Body of pancreas (tissue), 4 donors: ENCODE measurements at regions not wholly inside any gene's neighbourhood (a gene's known extent, or its start where the extent isn't known, plus 50 kb on each side); places are given as distances from the start of the nearest gene placed in this dataset.

Source experiments
- POLR2A ChIP-seq, 3 donors: fragments of 450-650 bp; IDR thresholded peaks; one replicate each; pipeline ENCODE4 v1.6.1; 2016; ENCODE audit warnings: antibody characterized with exemption in 3 of 3, mild to moderate bottlenecking in 2 of 3
- TF ChIP-seq, protein P1 (sequence below), 7 experiments: fragments of 450-650 bp in 4 of 7; fragments of 200-600 bp in 3 of 7; sonication (generic) in 3 of 7; IDR thresholded peaks; one replicate each; pipeline ENCODE4 v1.5.1; 2016 to 2019; ENCODE audit warnings: antibody characterized with exemption in 7 of 7

DNA sequence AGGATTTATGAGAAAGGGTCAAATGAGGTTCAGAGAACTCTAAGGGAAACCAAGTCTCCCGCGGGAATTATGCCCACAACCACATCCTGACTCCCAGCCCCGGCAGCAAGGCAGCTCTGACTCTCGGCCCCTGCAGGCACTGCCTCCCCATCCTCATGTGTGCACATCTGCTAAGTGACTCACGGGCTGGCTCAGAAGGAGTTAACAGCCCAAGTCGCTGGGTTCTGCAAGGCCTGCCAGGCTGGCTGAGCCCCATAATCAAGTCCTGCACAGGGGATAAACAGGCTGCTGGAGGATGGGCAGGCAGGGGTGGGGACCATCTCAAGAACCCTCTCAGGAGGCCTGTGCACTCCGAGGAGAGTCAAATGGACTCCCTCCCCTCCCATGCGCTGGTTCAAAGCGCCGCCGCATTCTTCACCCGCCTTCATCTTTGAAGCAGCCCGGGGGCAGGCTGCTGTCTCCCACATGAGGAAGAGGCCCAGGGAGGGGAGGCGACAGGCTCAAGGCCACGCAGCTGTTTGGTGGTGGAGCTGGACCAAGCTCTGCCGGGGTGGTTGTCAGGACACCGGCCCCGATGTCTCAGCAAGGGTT is 344.3 kb downstream of the MATN1 start:
- TF ChIP-seq, protein P1, sequence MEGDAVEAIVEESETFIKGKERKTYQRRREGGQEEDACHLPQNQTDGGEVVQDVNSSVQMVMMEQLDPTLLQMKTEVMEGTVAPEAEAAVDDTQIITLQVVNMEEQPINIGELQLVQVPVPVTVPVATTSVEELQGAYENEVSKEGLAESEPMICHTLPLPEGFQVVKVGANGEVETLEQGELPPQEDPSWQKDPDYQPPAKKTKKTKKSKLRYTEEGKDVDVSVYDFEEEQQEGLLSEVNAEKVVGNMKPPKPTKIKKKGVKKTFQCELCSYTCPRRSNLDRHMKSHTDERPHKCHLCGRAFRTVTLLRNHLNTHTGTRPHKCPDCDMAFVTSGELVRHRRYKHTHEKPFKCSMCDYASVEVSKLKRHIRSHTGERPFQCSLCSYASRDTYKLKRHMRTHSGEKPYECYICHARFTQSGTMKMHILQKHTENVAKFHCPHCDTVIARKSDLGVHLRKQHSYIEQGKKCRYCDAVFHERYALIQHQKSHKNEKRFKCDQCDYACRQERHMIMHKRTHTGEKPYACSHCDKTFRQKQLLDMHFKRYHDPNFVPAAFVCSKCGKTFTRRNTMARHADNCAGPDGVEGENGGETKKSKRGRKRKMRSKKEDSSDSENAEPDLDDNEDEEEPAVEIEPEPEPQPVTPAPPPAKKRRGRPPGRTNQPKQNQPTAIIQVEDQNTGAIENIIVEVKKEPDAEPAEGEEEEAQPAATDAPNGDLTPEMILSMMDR (IDR thresholded peaks at IDR 0.05): no peak
- no peak for TF ChIP-seq POLR2A (IDR thresholded peaks at IDR 0.05)
